Motor neuron (in vitro differentiated cells): ENCODE measurements at regions not wholly inside any gene's neighbourhood (a gene's known extent, or its start where the extent isn't known, plus 50 kb on each side); places are given as distances from the start of the nearest gene placed in this dataset.
"Not testable (repeated sequence)": the region's sequence is repeated elsewhere in the genome, so short reads cannot be mapped to it uniquely, and the experiment has no call there.

Experiments
- ATAC-seq, 8 experiments: fragments of 200-7000 bp; cut with Tn5 transposase; replicated peaks in 6 of 8; 2 replicates each; pipeline ENCODE4 v1.8.0; 2021; ENCODE audit warnings: mild to moderate bottlenecking in 8 of 8, moderate library complexity in 8 of 8
- H3K27ac ChIP-seq, 2 donors: fragments of 250-450 bp; sonication (Bioruptor Pico); 2 replicates each; pipeline ENCODE4 v1.9.0; 2021; ENCODE audit warnings: antibody characterized with exemption in 2 of 2, mild to moderate bottlenecking in 2 of 2, moderate library complexity in 1 of 2
- H3K4me1 ChIP-seq, 2 donors: fragments of 250-450 bp; sonication (Bioruptor Pico); replicated peaks in 1 of 2; 2 replicates each; pipeline ENCODE4 v1.6.1; 2021; ENCODE audit warnings: antibody characterized with exemption in 2 of 2, mild to moderate bottlenecking in 2 of 2, moderate library complexity in 1 of 2
- H3K4me3 ChIP-seq, 5 donors: fragments of 250-450 bp; sonication (Bioruptor Pico); 2 replicates each; pipeline ENCODE4 v1.9.0; 2021; ENCODE audit warnings: antibody characterized with exemption in 5 of 5, mild to moderate bottlenecking in 5 of 5, moderate library complexity in 4 of 5
- WGBS, 10 experiments: fragments of 450-650 bp; shearing (Covaris generic); methylation state at CpG; one replicate each; pipeline ENCODE4 v1.0.0; 2022; 5-methylcytosine and 5-hydroxymethylcytosine counted together
- in situ Hi-C, 9 experiments: fragments of 400-800 bp; cut with MboI; loops; one replicate each; pipeline ENCODE4 v1.15.0; 2021; ENCODE audit warnings: low sequenced_read_pairs in 9 of 9, low pct_unique_long_range_greater_than_20kb in 2 of 9; ENCODE audit not compliant: unreplicated experiment in 9 of 9

DNA sequence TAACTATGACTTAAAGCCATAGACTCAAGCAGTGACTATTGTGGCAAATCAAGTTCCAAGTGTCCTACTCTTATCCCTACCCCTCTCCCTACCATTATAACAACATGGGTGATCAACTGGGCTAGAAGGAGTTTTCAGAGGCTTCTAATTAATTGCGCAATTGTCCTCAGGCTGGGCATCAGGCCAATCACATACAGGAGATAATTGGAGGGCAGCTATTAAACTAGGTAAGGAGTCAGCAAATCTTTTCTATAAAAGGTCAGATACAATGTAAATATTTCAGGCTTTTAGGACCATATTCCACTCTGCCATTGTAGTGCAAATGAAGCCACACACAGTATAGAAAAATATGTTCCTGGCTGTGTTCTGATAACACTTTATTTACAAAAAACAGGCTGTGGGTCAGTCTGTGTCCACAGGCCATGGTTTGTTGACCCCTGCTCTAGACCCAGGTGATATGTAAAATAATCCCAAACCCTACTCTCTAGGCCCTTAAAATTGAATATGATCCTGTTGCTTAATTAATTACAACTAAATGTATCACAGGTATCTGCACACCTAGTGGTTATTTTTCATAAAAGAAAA is 141.4 kb upstream of the PIK3R1 start:
- no peak overlapping the region for H3K27ac ChIP-seq
- no peak for ATAC-seq
- H3K4me1 ChIP-seq: no peaks in the 10 kb centered on the region
- no peak overlapping the region for H3K4me3 ChIP-seq
- WGBS, 10 experiments: 75 to 100% (median 100%) methylated on average over 1 of the region's 1 CpG; no CpG with 5 or more reads in 3 of the 10 experiments
- in situ Hi-C loops: no loop called here

- no peak for ATAC-seq
- H3K4me3 ChIP-seq: no peak overlapping the region
- in situ Hi-C loops: no loop called here
- WGBS, 10 experiments: 15 to 100% (median 73%) methylated on average over 1 to 5 of the region's 6 CpGs
- H3K4me1 ChIP-seq: no peaks in the 10 kb centered on the region
- H3K27ac ChIP-seq: no peak overlapping the region
Measured at GRCh38 chr5:68071736-68072135, 143.8 kb upstream of the PIK3R1 start.

DNA sequence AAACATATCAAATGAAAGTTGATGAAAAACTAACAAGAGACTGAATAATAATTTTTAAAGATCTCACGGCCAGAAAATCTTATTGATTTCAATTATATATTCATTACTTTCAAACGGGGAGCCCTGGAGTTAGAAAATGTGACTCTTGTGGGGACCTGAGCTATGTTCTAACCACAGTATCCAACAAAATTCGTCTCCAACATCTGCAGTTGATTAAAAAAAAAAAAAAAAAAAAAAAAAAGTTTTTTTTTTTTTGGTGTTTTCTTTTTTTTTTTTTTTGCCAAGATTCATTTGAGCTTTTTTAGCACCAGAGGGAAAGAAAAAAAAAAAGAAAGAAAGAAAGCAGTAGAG is 144.3 kb upstream of the PIK3R1 start:
- ATAC-seq: no peak
- no peak overlapping the region for H3K4me3 ChIP-seq
- no peaks in the 10 kb centered on the region for H3K4me1 ChIP-seq
- no peak overlapping the region for H3K27ac ChIP-seq
- in situ Hi-C loops: no loop called here
- WGBS, 10 experiments: 0 to 100% (median 44%) methylated on average over 1 to 3 of the region's 3 CpGs; no CpG with 5 or more reads in 2 of the 10 experiments

DNA sequence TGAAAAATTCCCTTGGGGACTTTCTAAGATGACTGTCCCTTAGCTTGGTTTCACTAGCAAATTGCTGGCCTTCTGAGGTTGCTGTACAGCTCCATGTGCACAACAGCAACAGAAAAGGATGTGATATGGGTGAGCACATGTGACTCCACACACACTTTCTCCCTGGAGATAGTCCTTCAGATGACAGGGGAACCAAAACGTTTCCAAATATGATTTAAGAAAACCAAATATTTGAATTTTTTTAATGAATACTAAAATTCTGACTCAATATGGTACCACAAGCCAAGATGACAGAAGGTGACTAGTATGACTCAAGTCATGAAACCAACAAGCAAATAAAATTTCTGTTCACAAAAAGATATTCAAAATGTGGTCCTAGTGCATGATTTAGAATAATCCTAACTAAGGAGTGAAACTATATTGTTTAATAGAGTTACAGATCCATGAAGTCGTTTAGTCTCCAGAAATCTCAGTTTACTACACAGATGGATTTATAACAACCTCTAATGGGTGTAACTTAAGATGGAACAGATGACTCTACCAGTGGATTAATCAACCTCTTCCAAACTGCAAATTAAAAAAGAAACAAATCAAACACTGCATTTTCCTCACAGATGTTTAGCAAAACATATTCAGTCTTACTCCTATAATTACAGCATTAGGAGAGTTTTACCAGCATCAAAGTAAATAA is 144.8 kb upstream of the PIK3R1 start:
- Histone ChIP-seq H3K27ac (no peak overlapping the region), H3K4me3 (no peak overlapping the region), H3K4me1 (no peaks in the 10 kb centered on the region)
- in situ Hi-C loops: no loop called here
- 0 to 89% (median 33%) methylated on average over 1 to 2 of the region's 2 CpGs; no CpG with 5 or more reads in 1 of the 10 experiments for WGBS, 10 experiments
- ATAC-seq: no peak

DNA sequence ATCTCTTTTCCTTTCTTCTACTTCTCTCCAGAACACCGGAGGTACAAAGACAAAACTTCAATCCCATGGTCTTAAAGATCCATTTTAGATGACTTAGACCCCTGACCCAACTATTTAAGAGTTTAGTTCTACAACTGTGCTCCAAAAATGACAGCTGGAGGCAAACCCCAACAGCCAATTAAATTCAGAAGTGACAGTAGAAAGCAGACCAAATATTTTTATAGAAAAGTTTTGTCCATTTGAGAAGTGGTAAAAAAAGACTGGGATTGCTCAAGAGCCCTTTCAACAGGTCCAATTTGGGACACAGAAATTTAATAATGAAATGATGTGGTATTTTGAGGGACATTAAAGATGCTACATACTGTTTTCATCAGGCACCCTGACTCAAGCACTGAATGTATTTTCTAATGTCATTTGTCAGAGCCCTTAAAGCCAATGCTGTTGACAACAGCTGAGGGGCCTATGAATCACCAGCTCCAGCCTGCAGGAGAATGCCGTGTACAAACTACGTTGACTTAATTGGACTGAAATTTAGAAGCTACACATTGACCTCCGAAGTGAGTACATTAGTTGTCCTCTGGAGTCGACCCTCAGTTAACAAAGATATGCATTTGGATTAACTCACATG is 147.5 kb upstream of the PIK3R1 start:
- H3K27ac ChIP-seq: no peak overlapping the region
- H3K4me1 ChIP-seq: no peaks in the 10 kb centered on the region
- no peak overlapping the region for H3K4me3 ChIP-seq
- WGBS, 10 experiments: 7 to 70% (median 38%) methylated on average over 1 to 5 of the region's 5 CpGs
- in situ Hi-C loops: no loop called here
- peak in 6 of 8 experiments; percentile 28 to 58 (median 50) for ATAC-seq

DNA sequence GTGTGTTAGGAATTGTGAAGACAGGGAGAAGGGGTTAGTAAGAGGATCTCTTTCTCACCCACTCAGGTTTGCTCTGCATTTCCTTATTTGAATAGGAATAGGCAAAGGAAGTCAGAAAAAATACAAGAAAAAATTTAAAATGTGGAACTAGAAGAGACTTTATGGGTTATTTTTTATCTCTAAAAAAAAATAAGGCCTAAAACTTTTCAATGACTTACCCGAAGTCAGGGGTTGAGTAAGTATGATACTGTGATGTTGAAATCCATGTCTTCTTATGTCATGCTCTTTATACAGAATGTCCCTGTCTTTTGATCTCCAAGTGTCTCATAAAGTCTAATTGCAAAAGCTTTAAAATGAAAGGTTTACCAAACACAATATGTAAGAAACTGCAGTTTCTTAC is 148.3 kb upstream of the PIK3R1 start:
- Histone ChIP-seq H3K4me3 (no peak overlapping the region), H3K27ac (no peak overlapping the region), H3K4me1 (no peaks in the 10 kb centered on the region)
- no peak for ATAC-seq
- 17 to 100% (median 78%) methylated on average over 1 of the region's 1 CpG; no CpG with 5 or more reads in 2 of the 10 experiments for WGBS, 10 experiments
- in situ Hi-C loops: no loop called here

GRCh38 chr5:68066277-68066955 is 149.1 kb upstream of the PIK3R1 start:
- no peak for ATAC-seq
- 60 to 100% (median 83%) methylated on average over 1 to 3 of the region's 3 CpGs; no CpG with 5 or more reads in 1 of the 10 experiments for WGBS, 10 experiments
- in situ Hi-C loops: no loop called here
- Histone ChIP-seq H3K27ac (no peak overlapping the region), H3K4me3 (no peak overlapping the region), H3K4me1 (no peaks in the 10 kb centered on the region)

GRCh38 chr5:68065321-68065720 is 150.2 kb upstream of the PIK3R1 start:
- H3K27ac ChIP-seq, H3K4me3 ChIP-seq, ATAC-seq, in situ Hi-C loops, H3K4me1 ChIP-seq: not testable (repeated sequence)
- WGBS, 10 experiments: 67 to 100% methylated on average over 1 of the region's 3 CpGs; no CpG with 5 or more reads in 8 of the 10 experiments

- no peaks in the 10 kb centered on the region for H3K4me1 ChIP-seq
- in situ Hi-C loops: no loop called here
- ATAC-seq: no peak
- H3K4me3 ChIP-seq: no peak overlapping the region
- H3K27ac ChIP-seq: no peak overlapping the region
- 33 to 100% (median 96%) methylated on average over 1 of the region's 1 CpG for WGBS, 10 experiments
Measured at GRCh38 chr5:68060382-68060781, 155.2 kb upstream of the PIK3R1 start.

GRCh38 chr5:68057191-68057590 is 158.4 kb upstream of the PIK3R1 start:
- Histone ChIP-seq H3K27ac (no peak overlapping the region), H3K4me1 (no peaks in the 10 kb centered on the region), H3K4me3 (no peak overlapping the region)
- 67 to 100% (median 90%) methylated on average over 1 to 4 of the region's 4 CpGs for WGBS, 10 experiments
- peak in 1 of 8 experiments; percentile 45 for ATAC-seq
- in situ Hi-C loops: no loop called here

- ATAC-seq: no peak
- H3K27ac ChIP-seq: no peak overlapping the region
- in situ Hi-C loops: no loop called here
- WGBS, 10 experiments: 80 to 100% (median 83%) methylated on average over 1 of the region's 1 CpG; no CpG with 5 or more reads in 5 of the 10 experiments
- no peaks in the 10 kb centered on the region for H3K4me1 ChIP-seq
- no peak overlapping the region for H3K4me3 ChIP-seq
Measured at GRCh38 chr5:68055686-68056085, 159.9 kb upstream of the PIK3R1 start.

- no peaks in the 10 kb centered on the region for H3K4me1 ChIP-seq
Measured at GRCh38 chr5:68054638-68055037, 160.9 kb upstream of the PIK3R1 start.

DNA sequence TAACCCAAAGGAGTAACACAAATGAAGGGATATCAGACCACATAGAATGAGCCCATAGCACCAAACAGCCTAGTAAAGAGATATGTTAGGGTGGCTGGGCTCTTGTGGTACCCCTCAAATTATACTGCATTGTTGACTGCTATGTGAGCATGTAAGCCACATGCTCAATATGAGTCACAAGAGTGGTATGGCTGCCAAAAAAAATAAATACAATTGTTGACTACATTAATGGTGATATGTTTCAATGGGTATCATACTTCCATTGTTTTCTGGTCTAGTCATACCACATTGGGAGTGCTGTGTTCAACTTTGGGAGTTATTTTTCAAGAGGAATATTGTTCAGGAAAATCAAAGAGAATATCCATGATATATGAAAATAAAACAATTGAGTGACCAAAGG is 162.4 kb upstream of the PIK3R1 start:
- H3K4me1 ChIP-seq: no peaks in the 10 kb centered on the region
- H3K27ac ChIP-seq: no peak overlapping the region
- in situ Hi-C loops: no loop called here
- ATAC-seq: no peak
- H3K4me3 ChIP-seq: no peak overlapping the region

More at GRCh38 chr5:68054638-68055037, 160.9 kb upstream of the PIK3R1 start:
- 19 to 57% (median 42%) methylated on average over 2 to 4 of the region's 4 CpGs; no CpG with 5 or more reads in 1 of the 10 experiments for WGBS, 10 experiments
- Histone ChIP-seq H3K4me3 (no peak overlapping the region), H3K27ac (no peak overlapping the region)
- in situ Hi-C loops: no loop called here
- no peak for ATAC-seq
